Trophoblast cell (in vitro differentiated cells and primary cell): ENCODE measurements at regions not wholly inside any gene's neighbourhood (a gene's known extent, or its start where the extent isn't known, plus 50 kb on each side); places are given as distances from the start of the nearest gene placed in this dataset.

Experiments
- DNase-seq, 2 donors: peaks; one replicate each; pipeline ENCODE4 v3.0.0-alpha.2; 2016
- H2AFZ ChIP-seq: 2 replicates; pipeline ENCODE4 v1.6.1; 2013; ENCODE audit warnings: low read length, moderate library complexity, mild to moderate bottlenecking; ENCODE audit not compliant: insufficient read depth, poor library complexity
- H2AK5ac ChIP-seq: 2 replicates; pipeline ENCODE4 v1.6.1; 2013; ENCODE audit warnings: mild to moderate bottlenecking, low read length
- H2BK120ac ChIP-seq: 2 replicates; pipeline ENCODE4 v1.6.1; 2013; ENCODE audit warnings: low read length, mild to moderate bottlenecking, moderate library complexity; ENCODE audit not compliant: insufficient read depth, poor library complexity
- H2BK12ac ChIP-seq: 2 replicates; pipeline ENCODE4 v1.6.1; 2013; ENCODE audit warnings: mild to moderate bottlenecking, low read length, moderate library complexity
- H2BK5ac ChIP-seq: 2 replicates; pipeline ENCODE4 v1.6.1; 2013; ENCODE audit warnings: low read length, low read depth, moderate library complexity, mild to moderate bottlenecking; ENCODE audit not compliant: poor library complexity
- H3K14ac ChIP-seq: 2 replicates; pipeline ENCODE4 v1.6.1; 2013; ENCODE audit warnings: mild to moderate bottlenecking, low read length
- H3K18ac ChIP-seq: 2 replicates; pipeline ENCODE4 v1.6.1; 2013; ENCODE audit warnings: mild to moderate bottlenecking, low read length
- H3K23ac ChIP-seq: 2 replicates; pipeline ENCODE4 v1.6.1; 2013; ENCODE audit warnings: low read length
- H3K27ac ChIP-seq: 2 replicates; pipeline ENCODE4 v1.5.1; 2013; ENCODE audit warnings: low read depth, mild to moderate bottlenecking, inconsistent platforms, low read length, moderate library complexity
- H3K27me3 ChIP-seq: 2 replicates; pipeline ENCODE4 v1.6.1; 2013; ENCODE audit warnings: inconsistent platforms, mild to moderate bottlenecking, low read length, moderate library complexity; ENCODE audit not compliant: insufficient read depth
- H3K36me3 ChIP-seq, 2 experiments: 1 replicate in 1 of 2; 2 replicates in 1 of 2; pipeline ENCODE4 v1.6.1; 2013; ENCODE audit warnings: low read length in 2 of 2, mild to moderate bottlenecking in 2 of 2, moderate library complexity in 1 of 2; ENCODE audit not compliant: insufficient read depth in 2 of 2, control insufficient read depth in 1 of 2
- H3K4ac ChIP-seq: 2 replicates; pipeline ENCODE4 v1.6.1; 2013; ENCODE audit warnings: low read depth, mild to moderate bottlenecking, low read length, moderate library complexity
- H3K4me1 ChIP-seq, 2 experiments: 1 replicate in 1 of 2; 2 replicates in 1 of 2; pipeline ENCODE4 v1.6.1; 2013; ENCODE audit warnings: low read length in 2 of 2, mild to moderate bottlenecking in 2 of 2, moderate library complexity in 1 of 2; ENCODE audit not compliant: insufficient read depth in 2 of 2, control insufficient read depth in 1 of 2
- H3K4me2 ChIP-seq: 2 replicates; pipeline ENCODE4 v1.6.1; 2013; ENCODE audit warnings: inconsistent platforms, mild to moderate bottlenecking, low read length, moderate library complexity
- H3K4me3 ChIP-seq: 2 replicates; pipeline ENCODE4 v1.5.1; 2013; ENCODE audit warnings: mild to moderate bottlenecking, low read depth, low read length, inconsistent platforms
- H3K79me1 ChIP-seq: one replicate; pipeline ENCODE4 v1.6.1; 2013; ENCODE audit warnings: low read length
- H3K79me2 ChIP-seq: 2 replicates; pipeline ENCODE4 v1.6.1; 2013; ENCODE audit warnings: low read length, mild to moderate bottlenecking; ENCODE audit not compliant: control insufficient read depth, insufficient read depth, poor library complexity
- H3K9ac ChIP-seq: 2 replicates; pipeline ENCODE4 v1.6.1; 2013; ENCODE audit warnings: mild to moderate bottlenecking, low read length
- H3K9me3 ChIP-seq: 2 replicates; pipeline ENCODE4 v1.6.1; 2013; ENCODE audit warnings: low read depth, mild to moderate bottlenecking, control low read depth, inconsistent platforms, low read length; ENCODE audit not compliant: insufficient read depth
- H4K12ac ChIP-seq: 2 replicates; pipeline ENCODE4 v1.6.1; 2013; ENCODE audit warnings: low read depth, mild to moderate bottlenecking, low read length, moderate library complexity
- H4K8ac ChIP-seq: 2 replicates; pipeline ENCODE4 v1.6.1; 2013; ENCODE audit warnings: low read depth, mild to moderate bottlenecking, low read length, moderate library complexity
- H4K91ac ChIP-seq: one replicate; pipeline ENCODE4 v1.6.1; 2013; ENCODE audit warnings: low read depth, mild to moderate bottlenecking, low read length, moderate library complexity
- WGBS: extraction: QIAGEN DNeasy Blood & Tissue Kit; methylation state at CpG from one replicate; pipeline ENCODE4 v1.1.7; 2013; ENCODE audit warnings: missing lambda C conversion rate; ENCODE audit not compliant: insufficient read length, insufficient coverage; ENCODE audit errors: extremely low coverage; 5-methylcytosine and 5-hydroxymethylcytosine counted together

DNA sequence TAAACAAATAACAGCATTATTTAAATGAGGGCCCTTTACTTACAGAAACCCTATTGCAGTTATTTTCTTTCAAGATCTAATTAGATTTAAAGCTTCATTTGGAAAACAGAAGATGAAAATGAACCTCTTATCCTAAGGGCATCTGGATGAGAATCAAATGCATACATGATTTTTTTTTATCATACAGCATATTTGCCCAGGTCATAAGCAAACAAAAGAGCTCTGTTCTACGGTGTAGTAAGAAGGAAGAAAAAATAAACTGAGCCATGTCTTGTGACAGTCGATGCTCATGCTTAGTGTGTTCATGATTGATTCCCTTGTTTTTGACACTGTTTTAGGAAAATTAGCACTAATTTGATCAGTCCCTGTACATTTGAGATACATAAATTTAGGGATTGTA, 202.6 kb upstream of the RNF32 start:
- WGBS = no CpG with 5 or more reads among the region's 2 CpGs
- H3K79me1 ChIP-seq = no peaks in the 10 kb centered on the region
- H3K27ac ChIP-seq = no peak overlapping the region
- H3K4me3 ChIP-seq = no peak overlapping the region
- H3K4me2 ChIP-seq = no peak overlapping the region
- H2AK5ac ChIP-seq = no peak overlapping the region
- H3K27me3 ChIP-seq = no peaks in the 10 kb centered on the region
- no peak overlapping the region for H3K4ac ChIP-seq
- no peaks in the 10 kb centered on the region for H3K36me3 ChIP-seq
- no peak overlapping the region for H2AFZ ChIP-seq
- H3K9ac ChIP-seq = no peak overlapping the region
- no peak overlapping the region for H2BK120ac ChIP-seq
- H4K12ac ChIP-seq = no peak overlapping the region
- no peaks in the 10 kb centered on the region for H3K79me2 ChIP-seq
- H3K9me3 ChIP-seq = no peaks in the 10 kb centered on the region
- H3K18ac ChIP-seq = no peak overlapping the region
- H3K23ac ChIP-seq = no peak overlapping the region
- no peak overlapping the region for H2BK12ac ChIP-seq
- no peak for DNase-seq
- H2BK5ac ChIP-seq = no peak overlapping the region
- H3K14ac ChIP-seq = no peak overlapping the region
- H3K4me1 ChIP-seq = no peaks in the 10 kb centered on the region
- no peak overlapping the region for H4K91ac ChIP-seq
- H4K8ac ChIP-seq = no peak overlapping the region

DNA sequence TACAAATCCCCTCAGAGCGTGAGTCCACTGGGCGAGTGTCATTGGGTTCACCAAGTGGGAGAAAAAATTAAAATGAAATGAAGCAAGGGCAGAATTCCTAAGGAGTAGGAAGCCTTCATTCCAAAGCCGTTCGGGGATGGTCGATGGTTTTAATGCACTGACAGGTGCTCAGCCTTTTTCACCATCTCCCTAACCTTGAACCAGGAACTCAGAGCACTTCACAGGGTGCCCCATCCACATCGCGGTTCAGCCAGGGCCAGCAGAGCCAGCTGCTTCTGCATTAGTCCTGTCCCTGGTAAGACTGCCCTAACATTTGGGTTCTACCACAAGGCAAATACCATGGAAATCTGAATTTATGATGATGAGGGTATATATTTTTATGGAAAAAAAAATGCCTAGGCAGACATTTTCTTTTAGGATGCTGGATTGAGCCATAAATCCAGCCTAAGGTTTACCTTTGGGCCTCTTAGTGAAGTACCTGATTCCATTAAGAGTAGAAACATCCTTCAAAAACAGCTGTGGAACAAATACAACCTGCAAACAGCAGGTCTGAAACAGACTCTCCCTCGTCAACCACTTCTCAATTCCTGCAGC, 203.5 kb upstream of the RNF32 start:
- H3K36me3 ChIP-seq = no peaks in the 10 kb centered on the region
- H3K79me1 ChIP-seq = no peaks in the 10 kb centered on the region
- no peak overlapping the region for H3K9ac ChIP-seq

DNA sequence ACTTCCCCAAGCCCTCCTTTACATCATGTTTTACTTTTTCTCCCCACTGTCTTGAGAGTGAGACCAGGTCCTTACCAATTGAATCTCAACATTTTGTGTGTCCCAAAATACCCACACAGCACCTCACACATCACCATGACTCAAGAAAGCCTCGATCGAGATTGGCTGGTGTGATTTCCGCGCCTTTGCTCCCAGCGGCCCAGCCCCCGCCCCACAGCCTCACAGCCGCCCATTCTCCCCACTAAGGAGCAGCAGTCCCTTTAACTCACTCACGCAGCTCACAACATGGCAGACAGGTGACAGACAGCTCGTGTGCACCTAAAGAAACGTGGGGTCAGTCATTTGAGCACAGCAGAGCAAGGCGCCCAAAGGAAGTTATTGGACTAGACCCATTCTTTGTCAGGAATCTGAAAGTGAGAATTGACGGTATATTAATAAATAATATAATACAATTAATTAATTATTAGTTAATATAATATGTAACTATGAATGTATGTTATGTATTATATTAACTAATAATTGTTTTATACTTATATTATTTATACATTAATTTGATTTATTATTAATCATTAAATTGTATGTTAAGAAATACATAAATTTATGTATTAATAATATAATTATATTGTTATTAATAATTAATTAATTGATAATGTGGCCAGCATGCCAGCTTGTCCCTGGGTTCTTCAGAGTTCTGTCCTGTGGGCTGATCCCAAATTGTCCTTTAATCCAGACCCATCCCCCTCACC, 204.9 kb upstream of the RNF32 start:
- Histone ChIP-seq H2BK12ac (no peak overlapping the region), H3K9ac (no peak overlapping the region), H3K4me2 (no peak overlapping the region), H3K4me3 (no peak overlapping the region), H4K91ac (no peak overlapping the region), H2BK120ac (no peak overlapping the region), H3K18ac (no peak overlapping the region), H3K36me3 (no peaks in the 10 kb centered on the region), H4K12ac (no peak overlapping the region), H3K79me1 (no peaks in the 10 kb centered on the region), H3K27me3 (no peaks in the 10 kb centered on the region), H2AFZ (no peak overlapping the region), H3K27ac (no peak overlapping the region), H3K14ac (no peak overlapping the region), H4K8ac (no peak overlapping the region), H3K79me2 (no peaks in the 10 kb centered on the region), H3K9me3 (peaks cover 2% of the 10 kb centered on the region), H3K23ac (no peak overlapping the region), H3K4me1 (no peaks in the 10 kb centered on the region), H2AK5ac (no peak overlapping the region), H3K4ac (no peak overlapping the region), H2BK5ac (no peak overlapping the region)
- no CpG with 5 or more reads among the region's 12 CpGs for WGBS
- no peak for DNase-seq

More for the DNA sequence above, 203.5 kb upstream of the RNF32 start:
- H3K4me2 ChIP-seq = no peak overlapping the region
- DNase-seq = no peak
- H3K14ac ChIP-seq = no peak overlapping the region
- no peak overlapping the region for H3K18ac ChIP-seq
- no peak overlapping the region for H4K91ac ChIP-seq
- no peak overlapping the region for H2BK120ac ChIP-seq
- no CpG with 5 or more reads among the region's 8 CpGs for WGBS
- H3K27me3 ChIP-seq = no peaks in the 10 kb centered on the region
- no peak overlapping the region for H2BK12ac ChIP-seq
- H2BK5ac ChIP-seq = no peak overlapping the region
- H4K8ac ChIP-seq = no peak overlapping the region
- no peaks in the 10 kb centered on the region for H3K4me1 ChIP-seq
- H3K9me3 ChIP-seq = peaks cover under 1% of the 10 kb centered on the region
- no peak overlapping the region for H3K23ac ChIP-seq
- H4K12ac ChIP-seq = no peak overlapping the region
- H3K27ac ChIP-seq = no peak overlapping the region
- no peak overlapping the region for H3K4me3 ChIP-seq
- no peak overlapping the region for H3K4ac ChIP-seq
- H2AK5ac ChIP-seq = no peak overlapping the region
- no peak overlapping the region for H2AFZ ChIP-seq
- H3K79me2 ChIP-seq = no peaks in the 10 kb centered on the region

DNA sequence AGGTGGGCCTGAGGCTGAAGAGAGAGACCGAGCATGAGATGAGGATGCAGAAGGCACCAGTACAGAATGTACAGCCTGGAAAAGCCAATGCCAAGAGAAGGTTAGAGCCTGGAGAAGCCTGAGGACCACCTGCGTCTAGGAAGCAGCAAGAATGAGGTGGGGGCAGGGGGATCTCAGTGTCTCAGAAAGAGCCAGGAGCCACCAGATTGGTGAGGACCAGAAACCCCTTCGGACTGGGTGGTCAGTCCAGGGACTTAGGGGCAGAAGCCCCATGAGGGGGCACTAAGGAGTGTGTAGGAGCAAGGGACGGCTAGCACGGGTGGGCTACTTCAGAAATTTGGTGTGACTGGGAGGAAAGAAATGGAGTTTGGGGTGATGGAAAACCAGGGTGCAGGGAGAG, 205.9 kb upstream of the RNF32 start:
- WGBS = no CpG with 5 or more reads among the region's 5 CpGs
- H3K79me2 ChIP-seq = no peaks in the 10 kb centered on the region
- H3K18ac ChIP-seq = no peak overlapping the region
- H2AK5ac ChIP-seq = no peak overlapping the region
- H2AFZ ChIP-seq = no peak overlapping the region
- H3K4ac ChIP-seq = no peak overlapping the region
- no peak overlapping the region for H3K4me3 ChIP-seq
- H2BK5ac ChIP-seq = no peak overlapping the region
- H3K23ac ChIP-seq = no peak overlapping the region
- H3K27ac ChIP-seq = no peak overlapping the region
- H3K4me1 ChIP-seq = no peaks in the 10 kb centered on the region
- no peak overlapping the region for H4K12ac ChIP-seq
- no peaks in the 10 kb centered on the region for H3K27me3 ChIP-seq
- H4K8ac ChIP-seq = no peak overlapping the region
- H4K91ac ChIP-seq = no peak overlapping the region
- peaks cover 2% of the 10 kb centered on the region for H3K9me3 ChIP-seq
- H2BK12ac ChIP-seq = no peak overlapping the region
- H3K14ac ChIP-seq = no peak overlapping the region
- H2BK120ac ChIP-seq = no peak overlapping the region
- H3K36me3 ChIP-seq = no peaks in the 10 kb centered on the region
- H3K4me2 ChIP-seq = no peak overlapping the region
- no peaks in the 10 kb centered on the region for H3K79me1 ChIP-seq
- DNase-seq = no peak
- no peak overlapping the region for H3K9ac ChIP-seq
